ENCODE measurements at regions not wholly inside any gene's neighbourhood (a gene's known extent, or its start where the extent isn't known, plus 50 kb on each side); places are given as distances from the start of the nearest gene placed in this dataset.

- TF ChIP-seq ZFP3 (CRISPR knock-in tag; IDR thresholded peaks at IDR 0.05) (no peak), ESRRG (CRISPR knock-in tag; IDR thresholded peaks at IDR 0.05) (no peak), BACH2 (CRISPR knock-in tag; IDR thresholded peaks at IDR 0.05; ENCODE audit: borderline replicate concordance) (no peak), ZC3H10 (CRISPR knock-in tag; IDR thresholded peaks at IDR 0.05) (no peak), TCF4 (CRISPR knock-in tag; IDR thresholded peaks at IDR 0.05; ENCODE audit: borderline replicate concordance) (no peak), ZNF8 (CRISPR knock-in tag; IDR thresholded peaks at IDR 0.05) (no peak), ARNTL (CRISPR knock-in tag; IDR thresholded peaks at IDR 0.05; ENCODE audit: borderline replicate concordance, low read depth) (no peak), ZNF70 (CRISPR knock-in tag; IDR thresholded peaks at IDR 0.05) (no peak), RARB (CRISPR knock-in tag; IDR thresholded peaks at IDR 0.05) (no peak)
- TF ChIP-seq, protein P1, sequence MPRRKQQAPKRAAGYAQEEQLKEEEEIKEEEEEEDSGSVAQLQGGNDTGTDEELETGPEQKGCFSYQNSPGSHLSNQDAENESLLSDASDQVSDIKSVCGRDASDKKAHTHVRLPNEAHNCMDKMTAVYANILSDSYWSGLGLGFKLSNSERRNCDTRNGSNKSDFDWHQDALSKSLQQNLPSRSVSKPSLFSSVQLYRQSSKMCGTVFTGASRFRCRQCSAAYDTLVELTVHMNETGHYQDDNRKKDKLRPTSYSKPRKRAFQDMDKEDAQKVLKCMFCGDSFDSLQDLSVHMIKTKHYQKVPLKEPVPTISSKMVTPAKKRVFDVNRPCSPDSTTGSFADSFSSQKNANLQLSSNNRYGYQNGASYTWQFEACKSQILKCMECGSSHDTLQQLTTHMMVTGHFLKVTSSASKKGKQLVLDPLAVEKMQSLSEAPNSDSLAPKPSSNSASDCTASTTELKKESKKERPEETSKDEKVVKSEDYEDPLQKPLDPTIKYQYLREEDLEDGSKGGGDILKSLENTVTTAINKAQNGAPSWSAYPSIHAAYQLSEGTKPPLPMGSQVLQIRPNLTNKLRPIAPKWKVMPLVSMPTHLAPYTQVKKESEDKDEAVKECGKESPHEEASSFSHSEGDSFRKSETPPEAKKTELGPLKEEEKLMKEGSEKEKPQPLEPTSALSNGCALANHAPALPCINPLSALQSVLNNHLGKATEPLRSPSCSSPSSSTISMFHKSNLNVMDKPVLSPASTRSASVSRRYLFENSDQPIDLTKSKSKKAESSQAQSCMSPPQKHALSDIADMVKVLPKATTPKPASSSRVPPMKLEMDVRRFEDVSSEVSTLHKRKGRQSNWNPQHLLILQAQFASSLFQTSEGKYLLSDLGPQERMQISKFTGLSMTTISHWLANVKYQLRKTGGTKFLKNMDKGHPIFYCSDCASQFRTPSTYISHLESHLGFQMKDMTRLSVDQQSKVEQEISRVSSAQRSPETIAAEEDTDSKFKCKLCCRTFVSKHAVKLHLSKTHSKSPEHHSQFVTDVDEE (CRISPR knock-in tag; IDR thresholded peaks at IDR 0.05): no peak
Observed at GRCh38 chr5:136689552-136689951, 324.2 kb upstream of the TRPC7 start.

All from SK-N-SH treated with all-trans-retinoic acid at 6 μM for 48 hours (cell line).